Choroid plexus epithelial cell (primary cell): ENCODE measurements at regions not wholly inside any gene's neighbourhood (a gene's known extent, or its start where the extent isn't known, plus 50 kb on each side); places are given as distances from the start of the nearest gene placed in this dataset.

Experiments used
- DNase-seq: peaks from one replicate; pipeline ENCODE4 v3.0.0-alpha.2; 2010; ENCODE audit warnings: low read depth
- H3K4me3 ChIP-seq: 2 replicates; pipeline ENCODE4 v1.5.1; 2011; ENCODE audit warnings: low read depth, mild to moderate bottlenecking, control low read depth, low read length, moderate library complexity
- TF ChIP-seq, protein P1 (sequence below): conservative IDR thresholded peaks from 2 replicates; pipeline ENCODE4 v1.5.1; 2011; ENCODE audit warnings: low read depth, mild to moderate bottlenecking, control low read depth, inconsistent platforms, low read length, moderate library complexity

DNA sequence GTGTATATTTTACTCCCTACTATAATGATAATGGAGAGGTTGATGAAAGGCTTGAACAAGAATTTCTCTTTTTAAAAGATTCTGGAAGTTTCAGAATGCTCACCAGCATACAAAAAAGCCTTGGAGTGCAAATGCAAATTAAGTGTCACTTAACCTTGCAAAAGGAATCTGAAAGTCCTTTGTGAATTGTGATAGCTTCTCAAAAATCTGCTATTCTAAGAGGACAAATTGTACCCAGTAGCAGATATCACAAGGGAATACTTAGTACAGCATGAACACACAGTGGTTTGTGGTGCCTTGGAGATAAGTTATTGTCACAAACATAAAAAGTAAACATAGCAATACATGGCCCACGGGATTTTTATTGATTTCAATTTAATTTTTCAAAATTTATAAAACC lies 1208.3 kb upstream of the B3GALT2 start:
- TF ChIP-seq, protein P1, sequence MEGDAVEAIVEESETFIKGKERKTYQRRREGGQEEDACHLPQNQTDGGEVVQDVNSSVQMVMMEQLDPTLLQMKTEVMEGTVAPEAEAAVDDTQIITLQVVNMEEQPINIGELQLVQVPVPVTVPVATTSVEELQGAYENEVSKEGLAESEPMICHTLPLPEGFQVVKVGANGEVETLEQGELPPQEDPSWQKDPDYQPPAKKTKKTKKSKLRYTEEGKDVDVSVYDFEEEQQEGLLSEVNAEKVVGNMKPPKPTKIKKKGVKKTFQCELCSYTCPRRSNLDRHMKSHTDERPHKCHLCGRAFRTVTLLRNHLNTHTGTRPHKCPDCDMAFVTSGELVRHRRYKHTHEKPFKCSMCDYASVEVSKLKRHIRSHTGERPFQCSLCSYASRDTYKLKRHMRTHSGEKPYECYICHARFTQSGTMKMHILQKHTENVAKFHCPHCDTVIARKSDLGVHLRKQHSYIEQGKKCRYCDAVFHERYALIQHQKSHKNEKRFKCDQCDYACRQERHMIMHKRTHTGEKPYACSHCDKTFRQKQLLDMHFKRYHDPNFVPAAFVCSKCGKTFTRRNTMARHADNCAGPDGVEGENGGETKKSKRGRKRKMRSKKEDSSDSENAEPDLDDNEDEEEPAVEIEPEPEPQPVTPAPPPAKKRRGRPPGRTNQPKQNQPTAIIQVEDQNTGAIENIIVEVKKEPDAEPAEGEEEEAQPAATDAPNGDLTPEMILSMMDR: no peak
- no peak for DNase-seq
- no peak overlapping the region for H3K4me3 ChIP-seq

DNA sequence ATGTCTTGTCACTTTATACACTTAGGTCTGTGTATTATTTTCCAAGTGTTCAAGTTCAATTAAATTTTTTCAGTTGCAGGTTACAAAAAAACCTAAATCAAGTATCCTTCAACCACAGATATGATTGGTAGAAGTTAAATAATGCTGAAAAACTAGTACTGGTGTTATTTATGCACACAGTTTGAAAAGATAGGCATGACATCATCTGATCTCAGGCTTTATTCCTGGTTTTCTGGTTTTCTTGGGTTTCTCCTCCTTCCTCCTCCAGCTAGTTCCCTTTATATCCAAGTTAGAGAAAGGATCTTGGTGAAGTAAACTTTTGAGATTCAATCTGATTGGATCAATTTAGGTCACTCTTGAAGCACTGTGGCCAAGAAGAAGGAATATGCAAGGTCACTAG lies 1201.1 kb upstream of the B3GALT2 start:
- TF ChIP-seq, protein P1: no peak
- H3K4me3 ChIP-seq: no peak overlapping the region
- no peak for DNase-seq

DNA sequence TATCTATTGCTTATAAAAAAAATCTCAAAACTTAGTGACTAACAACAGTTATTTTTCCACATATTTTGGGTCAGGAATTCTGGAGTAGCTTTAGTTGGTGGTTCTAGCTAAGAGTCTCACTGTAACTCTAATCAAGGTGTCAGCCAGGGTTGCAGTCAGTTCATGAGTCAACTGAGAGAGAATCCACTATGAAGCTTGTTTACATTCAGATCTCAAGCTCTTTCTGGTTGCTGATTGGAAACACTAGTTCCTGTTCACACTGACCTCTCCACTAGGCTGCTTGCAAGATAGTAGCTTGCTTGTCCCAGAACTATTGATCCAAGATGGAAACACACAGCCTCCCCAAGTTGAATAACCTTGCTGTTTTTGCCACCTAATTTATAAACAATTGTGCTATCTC lies 1192.1 kb upstream of the B3GALT2 start:
- TF ChIP-seq, protein P1: no peak
- H3K4me3 ChIP-seq: no peak overlapping the region
- no peak for DNase-seq

DNA sequence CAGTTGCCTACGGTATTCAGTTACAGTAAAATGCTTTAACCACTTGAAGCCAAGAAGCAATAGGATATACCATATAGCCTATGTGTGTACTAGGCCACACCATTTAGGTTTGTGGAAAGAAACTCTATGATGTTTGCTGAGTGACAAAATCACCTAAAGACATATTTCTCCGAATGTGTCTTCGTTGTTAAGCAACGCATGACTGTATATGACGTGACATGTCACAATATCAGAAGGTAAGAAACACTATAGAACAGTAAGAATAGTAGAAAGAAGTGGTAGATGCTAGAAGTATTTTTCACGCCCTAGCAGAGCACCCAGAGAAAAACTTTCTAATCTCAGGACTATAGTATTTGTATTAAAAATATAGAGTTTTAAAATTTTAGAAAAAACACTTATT lies 1188.2 kb upstream of the B3GALT2 start:
- TF ChIP-seq, protein P1: no peak
- H3K4me3 ChIP-seq: no peak overlapping the region
- DNase-seq: no peak

DNA sequence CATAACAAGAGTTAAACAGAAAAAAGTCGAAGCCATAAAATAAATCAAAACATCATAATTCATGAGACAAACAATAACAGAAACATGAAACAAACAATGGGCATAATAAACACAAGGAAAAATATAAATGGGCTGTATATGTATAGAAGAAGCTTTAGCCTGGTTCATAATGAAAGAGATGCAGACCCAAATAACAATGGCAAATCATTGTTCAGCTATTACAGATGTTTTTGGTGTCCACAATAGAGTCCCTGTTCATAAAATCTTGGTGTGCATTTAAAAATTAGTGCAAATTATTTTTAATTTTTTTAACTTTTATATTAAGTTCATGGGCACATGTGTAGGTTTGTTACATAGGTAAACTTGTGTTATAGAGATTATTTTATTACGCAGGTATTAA lies 1185.9 kb upstream of the B3GALT2 start:
- H3K4me3 ChIP-seq: no peak overlapping the region
- TF ChIP-seq, protein P1: no peak
- DNase-seq: no peak

DNA sequence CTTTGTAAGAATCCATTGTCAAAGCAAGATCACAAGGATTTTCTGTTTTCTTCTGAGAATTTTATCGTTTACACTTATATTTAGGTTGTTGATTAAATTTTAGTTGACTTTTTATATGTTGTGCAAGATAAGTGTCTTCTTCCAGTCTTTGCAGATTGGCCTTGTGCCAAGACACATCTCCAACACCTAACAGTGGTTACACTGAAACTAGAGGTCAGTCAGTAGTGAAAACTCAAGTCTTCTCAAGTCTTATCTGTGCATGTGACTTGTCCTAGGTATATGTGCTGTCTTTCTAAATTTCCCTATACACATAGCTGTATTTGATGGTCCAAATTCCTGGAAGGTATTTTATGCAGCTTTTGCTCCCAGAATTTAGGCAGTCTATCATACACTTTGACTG lies 1183.2 kb upstream of the B3GALT2 start:
- no peak for DNase-seq
- TF ChIP-seq, protein P1: no peak
- H3K4me3 ChIP-seq: no peak overlapping the region

DNA sequence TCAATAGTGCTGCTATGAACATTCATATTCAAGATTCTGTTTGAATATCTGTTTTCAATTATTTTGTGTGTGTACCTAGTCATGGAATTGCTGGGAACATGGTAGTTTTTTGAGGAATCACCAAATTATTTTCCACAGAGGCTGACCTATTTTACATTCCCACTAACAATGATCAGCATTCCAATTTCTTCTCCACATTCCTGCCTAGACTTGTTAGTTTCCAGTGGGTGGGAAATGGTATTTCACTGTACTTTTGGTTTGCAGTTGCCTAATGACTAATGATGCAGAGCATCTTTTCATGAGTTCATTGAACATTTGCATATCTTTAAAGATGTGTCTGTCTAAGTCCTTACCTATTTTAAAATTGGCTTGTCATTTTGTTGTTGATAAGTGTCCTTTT lies 1182.6 kb upstream of the B3GALT2 start:
- TF ChIP-seq, protein P1: no peak
- DNase-seq: no peak
- no peak overlapping the region for H3K4me3 ChIP-seq
